HCT116 (cell line): ENCODE measurements at regions not wholly inside any gene's neighbourhood (a gene's known extent, or its start where the extent isn't known, plus 50 kb on each side); places are given as distances from the start of the nearest gene placed in this dataset.

Experiments used
- CEBPB ChIP-seq: IDR thresholded peaks from 2 replicates; pipeline ENCODE4 v1.6.1; 2012; ENCODE audit warnings: low read depth
- EGR1 ChIP-seq: IDR thresholded peaks from 2 replicates; pipeline ENCODE4 v1.6.1; 2012; ENCODE audit warnings: low read depth
- EZH2 ChIP-seq: fragments of 200-600 bp; sonication (generic); IDR thresholded peaks from 2 replicates; pipeline ENCODE4 v1.6.1; 2017; ENCODE audit warnings: antibody characterized with exemption, mixed run types
- FOSL1 ChIP-seq: IDR thresholded peaks from 2 replicates; pipeline ENCODE4 v1.6.1; 2012; ENCODE audit warnings: low read depth
- POLR2A ChIP-seq: IDR thresholded peaks from 2 replicates; pipeline ENCODE4 v1.7.0; 2011; ENCODE audit warnings: borderline replicate concordance; ENCODE audit not compliant: insufficient read depth, insufficient read length; ENCODE audit errors: extremely low read depth
- RAD21 ChIP-seq: IDR thresholded peaks from 2 replicates; pipeline ENCODE4 v1.6.1; 2012; ENCODE audit warnings: low read depth, mild to moderate bottlenecking
- SP1 ChIP-seq: IDR thresholded peaks from 2 replicates; pipeline ENCODE4 v1.6.1; 2012; ENCODE audit warnings: low read depth
- ZNF274 ChIP-seq: fragments of 200-500 bp; sonication (Bioruptor generic); IDR thresholded peaks from 2 replicates; pipeline ENCODE4 v1.6.1; 2014; ENCODE audit warnings: mild to moderate bottlenecking, low read depth, low read length, inconsistent platforms
- TF ChIP-seq, protein P1 (sequence below), 3 experiments: fragments of 200-600 bp in 1 of 3; sonication (generic) in 1 of 3; IDR thresholded peaks in 2 of 3; conservative IDR thresholded peaks in 1 of 3; 2 replicates each; pipeline ENCODE4 v1.5.1; 2012 to 2017; ENCODE audit warnings: low read depth in 2 of 3, low read length in 2 of 3, antibody characterized with exemption in 1 of 3, borderline replicate concordance in 1 of 3, control low read depth in 1 of 3, mild to moderate bottlenecking in 1 of 3, mixed read lengths in 1 of 3, mixed run types in 1 of 3, moderate library complexity in 1 of 3; ENCODE audit not compliant: insufficient read depth in 1 of 3
- TF ChIP-seq, protein P2 (sequence below): IDR thresholded peaks from 2 replicates; pipeline ENCODE4 v1.6.1; 2012; ENCODE audit warnings: low read depth
- TF ChIP-seq, protein P3 (sequence below): IDR thresholded peaks from 2 replicates; pipeline ENCODE4 v1.6.1; 2012

DNA sequence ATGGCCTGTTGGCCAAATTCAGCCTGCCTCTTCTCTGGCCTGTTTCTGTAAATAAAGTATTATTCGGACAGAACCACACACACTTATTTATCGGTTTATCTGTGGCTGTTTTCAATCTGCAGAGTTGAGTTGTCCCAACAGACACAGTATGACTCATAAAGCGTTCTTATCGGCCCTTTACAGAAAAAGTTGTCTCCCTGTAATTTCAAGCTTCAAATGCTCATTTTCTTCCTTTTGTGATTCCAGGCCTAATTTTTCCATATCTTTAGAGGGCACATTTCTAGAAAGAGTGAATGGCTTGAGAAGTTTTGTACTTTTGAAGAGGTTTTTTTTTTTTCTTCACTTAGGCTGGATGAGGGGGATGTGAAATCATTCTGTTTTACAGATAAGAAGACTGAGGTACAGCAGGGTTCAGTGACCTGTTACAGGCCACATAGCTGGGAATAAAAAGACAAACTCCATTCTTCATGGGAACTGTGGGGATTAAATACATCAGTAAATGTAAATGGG lies 440.9 kb downstream of the TSHZ3 start:
- TF ChIP-seq, protein P1, sequence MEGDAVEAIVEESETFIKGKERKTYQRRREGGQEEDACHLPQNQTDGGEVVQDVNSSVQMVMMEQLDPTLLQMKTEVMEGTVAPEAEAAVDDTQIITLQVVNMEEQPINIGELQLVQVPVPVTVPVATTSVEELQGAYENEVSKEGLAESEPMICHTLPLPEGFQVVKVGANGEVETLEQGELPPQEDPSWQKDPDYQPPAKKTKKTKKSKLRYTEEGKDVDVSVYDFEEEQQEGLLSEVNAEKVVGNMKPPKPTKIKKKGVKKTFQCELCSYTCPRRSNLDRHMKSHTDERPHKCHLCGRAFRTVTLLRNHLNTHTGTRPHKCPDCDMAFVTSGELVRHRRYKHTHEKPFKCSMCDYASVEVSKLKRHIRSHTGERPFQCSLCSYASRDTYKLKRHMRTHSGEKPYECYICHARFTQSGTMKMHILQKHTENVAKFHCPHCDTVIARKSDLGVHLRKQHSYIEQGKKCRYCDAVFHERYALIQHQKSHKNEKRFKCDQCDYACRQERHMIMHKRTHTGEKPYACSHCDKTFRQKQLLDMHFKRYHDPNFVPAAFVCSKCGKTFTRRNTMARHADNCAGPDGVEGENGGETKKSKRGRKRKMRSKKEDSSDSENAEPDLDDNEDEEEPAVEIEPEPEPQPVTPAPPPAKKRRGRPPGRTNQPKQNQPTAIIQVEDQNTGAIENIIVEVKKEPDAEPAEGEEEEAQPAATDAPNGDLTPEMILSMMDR (IDR thresholded peaks at IDR 0.05 in 2 of 3, conservative IDR thresholded peaks at IDR 0.05 in 1 of 3; ENCODE audit: borderline replicate concordance in 1 of 3, insufficient read depth in 1 of 3, low read depth in 2 of 3, low read length in 2 of 3) = no peak
- TF ChIP-seq RAD21 (no peak), CEBPB (no peak), EZH2 (no peak), ZNF274 (no peak), EGR1 (no peak), POLR2A (no peak), FOSL1 (no peak), SP1 (no peak)
- TF ChIP-seq, protein P2, sequence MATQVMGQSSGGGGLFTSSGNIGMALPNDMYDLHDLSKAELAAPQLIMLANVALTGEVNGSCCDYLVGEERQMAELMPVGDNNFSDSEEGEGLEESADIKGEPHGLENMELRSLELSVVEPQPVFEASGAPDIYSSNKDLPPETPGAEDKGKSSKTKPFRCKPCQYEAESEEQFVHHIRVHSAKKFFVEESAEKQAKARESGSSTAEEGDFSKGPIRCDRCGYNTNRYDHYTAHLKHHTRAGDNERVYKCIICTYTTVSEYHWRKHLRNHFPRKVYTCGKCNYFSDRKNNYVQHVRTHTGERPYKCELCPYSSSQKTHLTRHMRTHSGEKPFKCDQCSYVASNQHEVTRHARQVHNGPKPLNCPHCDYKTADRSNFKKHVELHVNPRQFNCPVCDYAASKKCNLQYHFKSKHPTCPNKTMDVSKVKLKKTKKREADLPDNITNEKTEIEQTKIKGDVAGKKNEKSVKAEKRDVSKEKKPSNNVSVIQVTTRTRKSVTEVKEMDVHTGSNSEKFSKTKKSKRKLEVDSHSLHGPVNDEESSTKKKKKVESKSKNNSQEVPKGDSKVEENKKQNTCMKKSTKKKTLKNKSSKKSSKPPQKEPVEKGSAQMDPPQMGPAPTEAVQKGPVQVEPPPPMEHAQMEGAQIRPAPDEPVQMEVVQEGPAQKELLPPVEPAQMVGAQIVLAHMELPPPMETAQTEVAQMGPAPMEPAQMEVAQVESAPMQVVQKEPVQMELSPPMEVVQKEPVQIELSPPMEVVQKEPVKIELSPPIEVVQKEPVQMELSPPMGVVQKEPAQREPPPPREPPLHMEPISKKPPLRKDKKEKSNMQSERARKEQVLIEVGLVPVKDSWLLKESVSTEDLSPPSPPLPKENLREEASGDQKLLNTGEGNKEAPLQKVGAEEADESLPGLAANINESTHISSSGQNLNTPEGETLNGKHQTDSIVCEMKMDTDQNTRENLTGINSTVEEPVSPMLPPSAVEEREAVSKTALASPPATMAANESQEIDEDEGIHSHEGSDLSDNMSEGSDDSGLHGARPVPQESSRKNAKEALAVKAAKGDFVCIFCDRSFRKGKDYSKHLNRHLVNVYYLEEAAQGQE = no peak
- TF ChIP-seq, protein P3, sequence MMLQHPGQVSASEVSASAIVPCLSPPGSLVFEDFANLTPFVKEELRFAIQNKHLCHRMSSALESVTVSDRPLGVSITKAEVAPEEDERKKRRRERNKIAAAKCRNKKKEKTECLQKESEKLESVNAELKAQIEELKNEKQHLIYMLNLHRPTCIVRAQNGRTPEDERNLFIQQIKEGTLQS = no peak
